ENCODE measurements at regions not wholly inside any gene's neighbourhood (a gene's known extent, or its start where the extent isn't known, plus 50 kb on each side); places are given as distances from the start of the nearest gene placed in this dataset.
A peak's percentile ranks its signal among the peaks of the same experiment; 100 is the strongest.

DNA sequence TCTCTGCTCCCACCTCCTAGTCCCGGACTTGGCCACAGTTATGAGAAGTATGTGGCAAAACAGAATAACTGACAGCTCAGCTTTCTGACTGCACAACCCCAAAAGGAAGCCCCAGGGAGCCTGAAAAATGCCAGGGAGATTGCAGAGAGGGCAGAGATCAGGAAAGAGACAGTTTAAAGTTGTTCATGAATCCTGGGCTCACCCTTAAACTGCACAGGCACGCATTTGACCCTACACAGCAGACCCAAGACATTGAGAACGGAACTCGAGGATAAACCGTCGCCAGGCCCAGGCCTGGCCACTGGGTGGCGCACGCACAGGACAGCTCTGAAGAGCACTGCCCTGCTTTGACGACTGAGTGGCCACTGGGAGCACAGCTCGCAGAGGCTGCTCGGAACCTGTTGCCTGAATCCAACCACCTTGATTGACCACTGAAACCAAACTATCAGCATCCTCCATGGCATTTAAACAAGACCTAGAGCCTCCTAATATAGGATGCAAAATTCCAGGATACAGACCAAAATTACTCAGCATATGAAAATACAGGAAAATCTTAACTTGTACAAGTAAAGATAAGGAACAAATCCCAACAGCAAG lies 114.0 kb downstream of the C16orf95 start:
- TF ChIP-seq POLR2A (IDR thresholded peaks at IDR 0.05) (no peak), POLR2AphosphoS5 (IDR thresholded peaks at IDR 0.05) (no peak)
- TF ChIP-seq, protein P1, sequence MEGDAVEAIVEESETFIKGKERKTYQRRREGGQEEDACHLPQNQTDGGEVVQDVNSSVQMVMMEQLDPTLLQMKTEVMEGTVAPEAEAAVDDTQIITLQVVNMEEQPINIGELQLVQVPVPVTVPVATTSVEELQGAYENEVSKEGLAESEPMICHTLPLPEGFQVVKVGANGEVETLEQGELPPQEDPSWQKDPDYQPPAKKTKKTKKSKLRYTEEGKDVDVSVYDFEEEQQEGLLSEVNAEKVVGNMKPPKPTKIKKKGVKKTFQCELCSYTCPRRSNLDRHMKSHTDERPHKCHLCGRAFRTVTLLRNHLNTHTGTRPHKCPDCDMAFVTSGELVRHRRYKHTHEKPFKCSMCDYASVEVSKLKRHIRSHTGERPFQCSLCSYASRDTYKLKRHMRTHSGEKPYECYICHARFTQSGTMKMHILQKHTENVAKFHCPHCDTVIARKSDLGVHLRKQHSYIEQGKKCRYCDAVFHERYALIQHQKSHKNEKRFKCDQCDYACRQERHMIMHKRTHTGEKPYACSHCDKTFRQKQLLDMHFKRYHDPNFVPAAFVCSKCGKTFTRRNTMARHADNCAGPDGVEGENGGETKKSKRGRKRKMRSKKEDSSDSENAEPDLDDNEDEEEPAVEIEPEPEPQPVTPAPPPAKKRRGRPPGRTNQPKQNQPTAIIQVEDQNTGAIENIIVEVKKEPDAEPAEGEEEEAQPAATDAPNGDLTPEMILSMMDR (IDR thresholded peaks at IDR 0.05), result peak in 2 of 3 donors; percentile 28 to 43
